GM19468 (cell line): ENCODE measurements at regions not wholly inside any gene's neighbourhood (a gene's known extent, or its start where the extent isn't known, plus 50 kb on each side); places are given as distances from the start of the nearest gene placed in this dataset.

ENCODE experiments used
- ATAC-seq: cut with Tn5 transposase; IDR thresholded peaks from one replicate; pipeline ENCODE4 v1.9.1; 2021; ENCODE audit warnings: mild to moderate bottlenecking, moderate library complexity, moderate number of reproducible peaks; ENCODE audit not compliant: unreplicated experiment; ENCODE audit errors: extremely low read depth

- ATAC-seq: no peak
Observed at GRCh38 chr2:65823511-65823910, 391.1 kb upstream of the SPRED2 start.

GRCh38 chr2:65820454-65820853 lies 388.1 kb upstream of the SPRED2 start:
- ATAC-seq: no peak

DNA sequence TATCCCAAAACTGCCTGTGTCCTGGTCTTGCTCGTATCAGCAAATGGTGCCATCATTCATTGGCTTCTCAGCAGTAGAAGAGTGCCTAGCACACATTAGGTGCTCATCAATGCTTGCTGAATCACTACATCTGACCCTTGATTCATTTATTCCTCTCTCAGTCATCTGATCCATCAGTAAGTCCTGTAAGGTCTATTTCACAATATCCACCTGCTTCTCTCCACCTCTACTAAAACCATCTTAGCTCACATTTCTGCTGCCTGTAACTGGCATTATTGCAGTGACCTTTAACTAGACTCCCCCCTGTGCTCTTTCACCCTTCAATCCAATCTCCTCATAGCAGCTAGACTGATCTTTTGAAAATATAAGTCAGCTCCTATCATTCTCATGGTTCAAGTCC lies 387.6 kb upstream of the SPRED2 start:
- no peak for ATAC-seq

DNA sequence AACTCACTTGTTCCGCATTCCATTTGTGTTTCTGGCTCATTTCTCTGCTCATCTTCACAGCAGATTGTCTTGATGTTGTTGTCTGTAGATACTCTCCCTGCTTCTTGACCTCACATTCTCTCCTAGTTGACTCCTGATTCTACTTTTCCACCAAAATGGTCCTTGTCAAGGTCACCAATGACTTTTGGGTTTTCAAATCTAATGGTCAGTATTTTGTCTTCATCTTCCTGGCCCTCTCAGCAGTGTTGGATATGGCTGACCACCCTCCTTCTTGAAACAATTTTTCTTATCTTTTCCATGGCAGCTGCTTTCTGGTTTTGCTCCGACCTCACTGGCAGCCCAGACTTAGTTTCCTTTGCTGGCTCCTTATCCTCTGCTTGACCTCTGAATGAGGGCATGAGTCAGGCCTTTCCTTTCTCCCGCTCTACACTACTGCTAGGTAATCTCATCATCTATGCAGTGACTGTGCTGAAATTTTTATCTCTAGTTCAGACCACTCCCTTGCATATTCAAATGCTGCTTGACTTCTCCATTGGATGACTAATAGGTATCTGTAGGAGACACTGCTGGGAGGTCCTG lies 386.6 kb upstream of the SPRED2 start:
- no peak for ATAC-seq

DNA sequence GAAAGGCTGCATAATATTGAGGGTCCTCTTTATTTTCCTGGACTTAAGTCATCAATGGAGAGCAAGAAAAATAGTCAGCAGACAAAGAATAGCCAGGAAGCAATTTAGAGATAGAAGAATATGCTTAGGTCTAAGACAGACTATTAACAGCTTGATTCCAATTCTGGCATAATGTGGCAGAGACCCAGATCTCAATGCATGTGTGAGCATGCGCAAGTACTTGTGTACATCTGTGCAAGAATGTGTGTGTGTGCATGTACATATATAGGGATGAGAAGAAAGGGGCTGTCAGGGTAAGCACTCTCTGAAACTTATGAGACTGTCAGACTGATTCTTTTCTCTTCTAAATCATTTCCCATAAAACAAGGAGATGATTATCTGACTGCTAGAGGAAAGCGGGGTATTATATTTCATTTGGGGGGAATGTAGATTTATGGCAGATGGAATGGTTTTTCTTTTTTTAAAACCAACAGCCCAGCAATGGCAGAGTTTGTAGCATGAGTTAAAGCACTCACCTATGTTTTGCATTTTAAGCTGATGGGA lies 381.3 kb upstream of the SPRED2 start:
- no peak for ATAC-seq

DNA sequence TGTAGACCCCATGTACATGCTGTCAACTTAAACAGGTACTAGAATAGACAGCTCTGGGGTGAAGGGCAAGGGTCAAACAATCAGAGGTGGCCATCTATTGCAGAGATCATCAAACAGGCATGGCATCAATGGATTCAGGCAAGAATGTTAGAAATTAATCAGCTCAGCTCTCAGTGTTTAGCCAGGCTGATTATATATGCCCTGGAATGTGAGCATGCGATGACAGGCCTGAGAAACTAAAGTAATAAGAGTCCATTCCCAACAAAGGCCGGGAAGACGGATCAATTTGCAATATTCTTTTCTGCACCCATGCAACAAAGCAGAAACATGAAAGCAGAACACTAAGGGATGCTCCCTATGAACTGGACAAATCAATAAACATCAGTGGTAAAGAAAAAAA lies 380.5 kb upstream of the SPRED2 start:
- no peak for ATAC-seq

GRCh38 chr2:65807942-65808341 lies 375.5 kb upstream of the SPRED2 start:
- ATAC-seq: no peak

DNA sequence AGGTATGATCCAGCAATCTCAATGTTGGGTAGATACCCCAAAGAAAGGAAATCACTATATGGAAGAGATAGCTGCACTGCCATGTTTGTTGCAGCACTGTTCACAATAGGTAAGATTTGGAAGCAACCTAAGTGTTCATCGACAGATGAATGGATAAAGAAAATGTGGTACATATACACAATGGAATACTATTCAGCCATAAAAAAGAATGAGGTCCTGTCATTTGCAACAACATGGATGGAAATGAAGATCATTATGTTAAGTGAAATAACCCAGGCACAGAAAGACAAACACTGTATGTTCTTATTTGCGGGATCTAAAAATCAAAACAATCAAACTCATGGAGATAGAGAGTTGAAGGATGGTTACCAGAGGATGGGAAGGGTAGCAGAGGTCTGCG lies 372.4 kb upstream of the SPRED2 start:
- no peak for ATAC-seq

DNA sequence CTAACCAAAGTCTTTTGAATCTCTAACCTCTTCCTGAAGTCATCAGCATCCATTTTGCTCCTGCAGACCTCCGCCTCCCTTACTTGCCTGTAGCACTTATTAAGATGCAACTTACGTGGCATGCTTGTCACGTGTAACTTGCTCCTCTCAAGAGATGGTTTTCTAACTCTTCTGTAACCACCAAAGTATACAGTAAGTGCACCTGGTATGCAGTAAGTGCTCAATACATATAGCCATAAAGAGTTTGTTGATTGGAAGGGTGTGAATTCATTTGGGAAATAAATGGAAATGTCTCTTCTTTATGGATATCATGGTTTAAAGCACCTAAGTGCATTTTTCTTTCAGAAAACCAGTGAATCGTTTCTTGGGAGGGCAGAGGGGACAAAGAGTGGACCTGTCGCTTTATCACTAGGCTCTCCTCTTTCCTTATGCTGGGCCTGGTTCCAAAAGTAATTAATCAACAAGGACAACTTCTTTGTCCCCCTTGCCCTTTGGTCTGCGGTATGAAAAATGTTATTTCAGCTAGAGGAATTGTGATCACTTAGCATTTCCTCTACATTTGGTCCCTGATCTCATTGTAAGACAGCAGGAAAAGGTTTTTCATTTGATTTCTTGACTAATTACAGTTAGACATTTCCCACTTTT lies 370.0 kb upstream of the SPRED2 start:
- ATAC-seq: no peak

DNA sequence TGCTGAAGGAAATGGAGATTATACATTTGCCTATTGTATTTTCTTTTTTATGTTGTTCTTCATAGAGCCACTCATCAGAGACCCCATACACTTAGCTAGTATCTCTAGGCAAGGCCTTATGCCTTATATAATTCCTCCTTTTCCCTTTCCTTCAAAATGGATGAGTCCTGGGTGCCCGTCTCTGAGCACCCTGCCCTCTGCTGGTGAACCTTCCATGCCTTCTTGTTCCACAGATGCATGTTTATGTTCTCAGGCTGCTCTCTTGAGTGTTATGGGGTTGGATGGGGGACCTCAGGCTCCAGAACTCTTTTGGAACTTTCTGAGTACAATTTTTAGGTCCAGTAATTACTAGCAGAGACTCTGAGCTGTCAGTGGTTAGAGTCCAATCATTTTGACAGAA lies 368.6 kb upstream of the SPRED2 start:
- ATAC-seq: no peak

GRCh38 chr2:65799141-65799854 lies 366.9 kb upstream of the SPRED2 start:
- ATAC-seq: no peak

- ATAC-seq: no peak
Observed at GRCh38 chr2:65798641-65799040, 366.2 kb upstream of the SPRED2 start.

- ATAC-seq: no peak
Observed at GRCh38 chr2:65794994-65795393, 362.6 kb upstream of the SPRED2 start.

GRCh38 chr2:65791404-65791975 lies 359.1 kb upstream of the SPRED2 start:
- no peak for ATAC-seq

DNA sequence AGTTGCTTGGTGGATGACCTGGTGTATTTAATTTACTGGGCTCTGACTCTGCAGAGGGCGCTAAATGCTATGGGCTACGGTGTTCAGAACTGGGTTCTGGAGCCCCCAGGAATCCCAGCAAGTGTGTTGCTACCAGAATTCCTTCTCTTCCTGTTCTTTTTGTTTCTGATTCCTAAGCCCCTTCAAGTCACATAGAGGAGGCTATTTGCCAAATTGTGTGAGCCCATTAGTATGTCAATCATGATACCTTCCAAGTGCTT lies 358.2 kb upstream of the SPRED2 start:
- no peak for ATAC-seq

- ATAC-seq: no peak
Observed at GRCh38 chr2:65789923-65790675, 357.7 kb upstream of the SPRED2 start.

GRCh38 chr2:65788556-65788955 lies 356.2 kb upstream of the SPRED2 start:
- no peak for ATAC-seq

DNA sequence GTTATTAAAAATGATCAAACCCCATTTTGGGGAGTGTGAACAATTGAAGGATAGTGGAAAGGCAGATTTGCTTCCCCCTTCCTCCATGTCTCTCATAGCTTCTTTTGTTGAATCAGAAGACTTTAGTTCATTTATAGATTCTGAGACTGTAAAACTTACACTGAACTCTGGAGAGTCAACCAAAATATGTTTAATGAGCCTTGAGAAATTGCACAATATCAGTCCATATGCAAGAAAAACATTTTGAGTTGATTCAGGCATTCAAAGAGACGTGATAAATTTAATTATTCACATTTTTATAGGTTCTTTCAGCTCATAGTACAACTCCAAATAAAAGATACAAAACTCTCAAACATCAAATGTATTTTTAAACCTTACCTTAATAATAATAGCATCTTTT lies 354.4 kb upstream of the SPRED2 start:
- ATAC-seq: no peak

DNA sequence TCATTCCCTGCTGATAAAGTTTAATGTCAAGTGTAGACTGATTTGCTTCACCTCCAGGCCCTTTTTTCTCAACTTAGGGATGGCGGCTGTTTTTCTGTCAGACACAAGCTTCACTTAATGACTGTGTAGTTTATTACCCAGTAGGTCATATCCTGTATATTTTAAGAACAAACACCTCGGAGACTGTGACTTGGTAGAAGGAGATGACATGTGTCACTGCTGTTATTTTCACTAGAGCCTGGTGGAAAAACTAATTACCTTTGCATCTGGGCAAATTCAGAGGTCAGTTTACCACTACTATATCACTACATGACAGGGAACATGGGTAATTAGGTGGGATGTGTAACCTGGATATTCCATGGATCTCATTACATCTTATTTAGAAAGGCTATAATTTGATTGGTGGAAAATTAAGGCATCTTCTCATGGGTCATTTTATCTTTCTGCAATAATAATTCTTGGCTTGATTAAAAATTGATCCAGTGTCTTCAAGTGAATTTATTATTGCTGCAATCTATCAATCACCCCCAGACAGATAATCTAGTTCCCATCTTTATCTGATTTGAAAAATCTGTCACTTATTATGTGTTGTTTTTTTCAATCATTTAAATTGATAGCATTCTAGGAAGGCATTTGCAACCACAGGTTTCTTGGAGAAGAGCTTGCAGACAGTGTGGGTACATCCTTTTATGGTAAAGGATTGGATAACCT lies 353.8 kb upstream of the SPRED2 start:
- no peak for ATAC-seq

DNA sequence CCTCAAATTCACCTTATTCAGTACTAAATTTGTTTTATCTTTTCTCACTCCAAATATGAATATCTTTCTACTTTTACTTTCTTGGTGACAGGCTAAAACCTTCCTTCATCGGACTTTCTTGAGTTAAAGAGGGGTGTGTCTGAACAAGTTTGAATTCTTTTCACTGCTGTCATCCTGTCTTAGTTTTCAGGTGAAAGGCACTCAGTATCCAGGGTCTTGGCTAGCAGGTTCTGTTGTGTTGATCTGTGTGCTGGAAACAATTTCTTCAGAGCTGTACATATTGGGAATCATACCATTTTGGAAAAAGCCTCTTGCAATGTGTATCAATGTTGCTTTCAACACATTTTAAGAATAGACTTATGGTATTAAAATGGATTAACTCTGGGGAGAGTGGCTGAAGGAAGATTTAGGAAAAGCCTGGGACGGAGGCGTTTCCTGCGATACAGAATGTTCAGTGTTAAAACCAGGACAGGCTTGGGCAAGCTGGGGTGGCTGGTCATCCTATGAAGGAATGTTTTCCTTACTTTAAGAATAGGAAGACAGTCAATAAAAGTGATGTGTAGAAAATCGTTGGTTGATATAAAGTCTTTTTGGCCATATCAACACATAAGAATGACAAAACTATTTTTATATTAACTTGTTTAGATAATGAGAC lies 350.7 kb upstream of the SPRED2 start:
- ATAC-seq: no peak
